ENCODE measurements at regions not wholly inside any gene's neighbourhood (a gene's known extent, or its start where the extent isn't known, plus 50 kb on each side); places are given as distances from the start of the nearest gene placed in this dataset.
A peak's percentile ranks its signal among the peaks of the same experiment; 100 is the strongest.

- DNase-seq: no peak
These were observed 299.5 kb upstream of the RASGRP1 start for GRCh38 chr15:38864122-38864521.

- no peak for DNase-seq
These were observed 300.4 kb upstream of the RASGRP1 start for GRCh38 chr15:38864827-38865581.

- DNase-seq: no peak
These were observed 302.9 kb upstream of the RASGRP1 start for GRCh38 chr15:38867556-38867955.

GRCh38 chr15:38868326-38869114 lies 303.9 kb upstream of the RASGRP1 start:
- DNase-seq: no peak

GRCh38 chr15:38871638-38872037 lies 307.0 kb upstream of the RASGRP1 start:
- no peak for DNase-seq

- DNase-seq: no peak
These were observed 308.1 kb upstream of the RASGRP1 start for GRCh38 chr15:38872732-38873131.

GRCh38 chr15:38873158-38873557 lies 308.5 kb upstream of the RASGRP1 start:
- DNase-seq: no peak

GRCh38 chr15:38874464-38874863 lies 309.9 kb upstream of the RASGRP1 start:
- no peak for DNase-seq

GRCh38 chr15:38876211-38876610 lies 311.6 kb upstream of the RASGRP1 start:
- DNase-seq: no peak

- no peak for DNase-seq
These were observed 312.0 kb upstream of the RASGRP1 start for GRCh38 chr15:38876621-38877020.

- peak; percentile 35 for DNase-seq
These were observed 312.9 kb upstream of the RASGRP1 start for GRCh38 chr15:38877471-38877870.

- DNase-seq: no peak
These were observed 313.4 kb upstream of the RASGRP1 start for GRCh38 chr15:38878026-38878425.

GRCh38 chr15:38878926-38879325 lies 314.3 kb upstream of the RASGRP1 start:
- peak; percentile 11 for DNase-seq

- DNase-seq: no peak
These were observed 315.4 kb upstream of the RASGRP1 start for GRCh38 chr15:38879909-38880471.

GRCh38 chr15:38882221-38882620 lies 317.6 kb upstream of the RASGRP1 start:
- no peak for DNase-seq

GRCh38 chr15:38883987-38884386 lies 319.4 kb upstream of the RASGRP1 start:
- peak; percentile 11 for DNase-seq

- no peak for DNase-seq
These were observed 320.4 kb upstream of the RASGRP1 start for GRCh38 chr15:38885001-38885400.

- no peak for DNase-seq
These were observed 320.9 kb upstream of the RASGRP1 start for GRCh38 chr15:38885471-38885952.

GRCh38 chr15:38886315-38887163 lies 321.9 kb upstream of the RASGRP1 start:
- DNase-seq: no peak

- no peak for DNase-seq
These were observed 324.1 kb upstream of the RASGRP1 start for GRCh38 chr15:38888701-38889221.

GRCh38 chr15:38890194-38890593 lies 325.6 kb upstream of the RASGRP1 start:
- DNase-seq: no peak

GRCh38 chr15:38893925-38894242 lies 329.3 kb upstream of the RASGRP1 start:
- no peak for DNase-seq

Measured in NCI-H1694 treated with DMSO at 0.1 percent for 48 hours (cell line).